ENCODE measurements at regions not wholly inside any gene's neighbourhood (a gene's known extent, or its start where the extent isn't known, plus 50 kb on each side); places are given as distances from the start of the nearest gene placed in this dataset.

GRCh38 chr14:98477935-98478334 lies 794.1 kb downstream of the BCL11B start:
- no peak for DNase-seq (ENCODE audit: low read depth)
- TF ChIP-seq CTCF (IDR thresholded peaks at IDR 0.05; ENCODE audit: control insufficient read depth, extremely low read depth, insufficient read depth) = no peak

GRCh38 chr14:98489115-98489514 lies 782.9 kb downstream of the BCL11B start:
- DNase-seq (ENCODE audit: low read depth) = no peak
- TF ChIP-seq CTCF (IDR thresholded peaks at IDR 0.05; ENCODE audit: control insufficient read depth, extremely low read depth, insufficient read depth) = no peak
- no peak overlapping the region for H3K4me3 ChIP-seq (ENCODE audit: low read depth, low read length)

More at GRCh38 chr14:98477935-98478334, 794.1 kb downstream of the BCL11B start:
- no peak overlapping the region for H3K4me3 ChIP-seq (ENCODE audit: low read depth, low read length)

DNA sequence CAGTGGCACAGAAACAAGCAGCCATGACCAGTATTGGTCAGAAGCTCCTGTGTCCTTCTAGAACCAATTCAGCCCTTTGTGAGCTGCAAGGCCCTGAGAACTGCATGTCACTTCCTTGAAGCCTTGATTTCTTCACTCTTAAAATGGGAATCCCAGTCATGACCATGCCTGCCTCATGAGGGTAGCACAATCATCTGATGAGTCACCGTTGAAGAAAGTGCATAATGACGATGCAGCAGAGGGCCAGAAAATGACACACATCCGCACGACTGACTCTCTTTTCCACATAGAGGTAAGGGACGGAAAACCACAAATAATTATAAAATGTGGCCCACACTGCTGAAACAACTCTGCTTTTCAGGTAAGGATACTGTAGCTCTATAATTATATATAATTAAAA lies 777.4 kb downstream of the BCL11B start:
- no peak for TF ChIP-seq CTCF (IDR thresholded peaks at IDR 0.05; ENCODE audit: control insufficient read depth, extremely low read depth, insufficient read depth)
- DNase-seq (ENCODE audit: low read depth) = no peak

DNA sequence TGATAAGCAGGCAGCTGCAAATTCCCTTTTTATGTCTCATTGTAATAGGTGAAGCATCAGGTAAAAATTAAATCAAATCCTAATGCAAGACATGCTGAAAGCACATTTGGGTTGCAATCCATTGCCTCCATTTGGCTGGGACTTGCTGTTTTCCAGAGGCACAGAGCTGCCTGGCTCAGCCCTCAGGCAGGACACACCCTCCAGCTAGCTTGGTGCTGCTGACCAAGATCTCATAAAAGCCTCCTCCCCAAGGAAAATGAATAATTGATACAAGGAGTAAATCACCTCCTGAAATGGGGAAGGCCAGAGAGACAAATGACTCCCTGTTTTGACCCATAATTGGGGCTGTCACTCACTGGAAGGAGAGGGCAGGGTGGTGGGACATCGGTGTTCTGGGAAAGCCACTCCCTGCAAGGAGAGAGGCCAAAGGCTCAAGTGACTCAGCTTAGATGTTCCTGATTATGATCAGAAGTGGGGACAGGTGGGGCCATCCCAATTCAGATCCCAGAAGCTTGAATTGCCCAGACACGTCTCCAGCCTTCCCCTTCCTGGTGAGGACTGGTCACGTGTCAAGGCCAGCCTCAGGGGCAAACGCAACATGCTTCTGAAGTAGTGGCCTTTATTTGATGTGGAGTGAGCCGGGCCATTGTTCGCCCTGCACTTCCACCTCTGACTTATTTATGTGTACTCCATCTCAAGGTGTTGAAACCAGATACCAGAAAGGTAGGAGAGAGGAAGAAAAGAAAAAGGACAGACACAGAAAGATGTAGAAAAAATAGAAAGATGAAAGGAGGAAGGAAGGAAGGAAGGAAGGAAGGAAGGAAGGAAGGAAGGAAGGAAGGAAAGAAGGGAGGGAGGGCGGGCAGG lies 773.7 kb downstream of the BCL11B start:
- no peak for DNase-seq (ENCODE audit: low read depth)
- TF ChIP-seq CTCF (IDR thresholded peaks at IDR 0.05; ENCODE audit: control insufficient read depth, extremely low read depth, insufficient read depth) = no peak
- H3K4me3 ChIP-seq (ENCODE audit: low read depth, low read length) = no peak overlapping the region

More for the DNA sequence above, 777.4 kb downstream of the BCL11B start:
- H3K4me3 ChIP-seq (ENCODE audit: low read depth, low read length) = no peak overlapping the region

DNA sequence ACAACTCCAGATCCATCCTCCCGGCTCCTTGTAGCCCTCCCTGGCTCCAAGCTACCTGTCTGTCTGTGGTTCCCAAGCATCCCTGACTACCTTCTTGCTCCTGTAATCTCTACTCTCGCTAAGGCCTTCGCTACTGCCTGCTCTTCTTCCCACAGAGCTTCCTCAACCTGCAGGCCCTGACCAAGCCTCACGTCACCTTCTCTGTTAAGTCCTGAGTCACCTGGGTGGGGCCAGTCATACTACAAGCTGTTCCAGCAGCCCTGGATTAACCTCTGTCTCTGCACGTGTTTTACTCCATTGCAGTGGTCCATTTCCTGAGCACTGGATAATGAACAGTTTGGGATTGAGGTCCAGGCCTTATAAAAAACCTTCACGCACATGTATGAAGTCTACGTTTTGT lies 770.7 kb downstream of the BCL11B start:
- H3K4me3 ChIP-seq (ENCODE audit: low read depth, low read length) = no peak overlapping the region
- TF ChIP-seq CTCF (IDR thresholded peaks at IDR 0.05; ENCODE audit: control insufficient read depth, extremely low read depth, insufficient read depth) = no peak
- no peak for DNase-seq (ENCODE audit: low read depth)

- H3K4me3 ChIP-seq (ENCODE audit: low read depth, low read length) = no peak overlapping the region
Measured at GRCh38 chr14:98501836-98502235, 770.2 kb downstream of the BCL11B start.

More at GRCh38 chr14:98501836-98502235, 770.2 kb downstream of the BCL11B start:
- TF ChIP-seq CTCF (IDR thresholded peaks at IDR 0.05; ENCODE audit: control insufficient read depth, extremely low read depth, insufficient read depth) = no peak
- DNase-seq (ENCODE audit: low read depth) = no peak

All from LNCaP clone FGC (cell line).